Stimulated activated CD4-positive, alpha-beta T cell treated with anti-CD3 and anti-CD28 coated beads, TNF-alpha, amount 100 ng/mL, for 4 hours (primary cell): ENCODE measurements at regions not wholly inside any gene's neighbourhood (a gene's known extent, or its start where the extent isn't known, plus 50 kb on each side); places are given as distances from the start of the nearest gene placed in this dataset.

Experiments used
- DNase-seq, 3 experiments: peaks; one replicate each; pipeline ENCODE4 v3.0.0-alpha.2; 2020; ENCODE audit warnings: low read depth in 3 of 3

- DNase-seq: peak in 1 of 3 experiments; percentile 4
These were observed 311.2 kb downstream of the LPIN1 start for GRCh38 chr2:12057436-12058166.

GRCh38 chr2:12059616-12060441 lies 313.4 kb downstream of the LPIN1 start:
- no peak for DNase-seq

GRCh38 chr2:12060886-12061285 lies 314.5 kb downstream of the LPIN1 start:
- DNase-seq: no peak

- no peak for DNase-seq
These were observed 315.0 kb downstream of the LPIN1 start for GRCh38 chr2:12061286-12062052.

- no peak for DNase-seq
These were observed 315.6 kb downstream of the LPIN1 start for GRCh38 chr2:12062053-12062395.

- no peak for DNase-seq
These were observed 316.8 kb downstream of the LPIN1 start for GRCh38 chr2:12063210-12063609.

GRCh38 chr2:12064153-12064552 lies 317.7 kb downstream of the LPIN1 start:
- no peak for DNase-seq

GRCh38 chr2:12066116-12066515 lies 319.7 kb downstream of the LPIN1 start:
- DNase-seq: no peak

GRCh38 chr2:12066986-12067385 lies 320.6 kb downstream of the LPIN1 start:
- no peak for DNase-seq

GRCh38 chr2:12068796-12069538 lies 322.5 kb downstream of the LPIN1 start:
- DNase-seq: no peak

GRCh38 chr2:12070153-12070552 lies 323.7 kb downstream of the LPIN1 start:
- no peak for DNase-seq

GRCh38 chr2:12070581-12070980 lies 324.1 kb downstream of the LPIN1 start:
- DNase-seq: no peak

GRCh38 chr2:12071318-12071717 lies 324.9 kb downstream of the LPIN1 start:
- DNase-seq: no peak

GRCh38 chr2:12073217-12073852 lies 326.9 kb downstream of the LPIN1 start:
- DNase-seq: no peak

GRCh38 chr2:12074126-12074844 lies 327.9 kb downstream of the LPIN1 start:
- DNase-seq: no peak

GRCh38 chr2:12074845-12075217 lies 328.4 kb downstream of the LPIN1 start:
- no peak for DNase-seq

- DNase-seq: no peak
These were observed 329.2 kb downstream of the LPIN1 start for GRCh38 chr2:12075603-12076002.

- DNase-seq: no peak
These were observed 330.4 kb downstream of the LPIN1 start for GRCh38 chr2:12076810-12077209.

GRCh38 chr2:12080360-12080759 lies 333.9 kb downstream of the LPIN1 start:
- no peak for DNase-seq

- no peak for DNase-seq
These were observed 335.2 kb downstream of the LPIN1 start for GRCh38 chr2:12081481-12082210.
